ENCODE measurements at regions not wholly inside any gene's neighbourhood (a gene's known extent, or its start where the extent isn't known, plus 50 kb on each side); places are given as distances from the start of the nearest gene placed in this dataset.

- TF ChIP-seq MXI1 (IDR thresholded peaks at IDR 0.05; ENCODE audit: low read depth, low read length) (no peak), REST (IDR thresholded peaks at IDR 0.05; ENCODE audit: low read depth, low read length) (no peak), CTCF (IDR thresholded peaks at IDR 0.05) (no peak), POLR2AphosphoS5 (IDR thresholded peaks at IDR 0.05; ENCODE audit: low read depth, low read length) (no peak), MAX (IDR thresholded peaks at IDR 0.05; ENCODE audit: low read depth) (no peak), JUND (IDR thresholded peaks at IDR 0.05) (no peak), RAD21 (IDR thresholded peaks at IDR 0.05; ENCODE audit: low read length) (no peak), RCOR1 (IDR thresholded peaks at IDR 0.05; ENCODE audit: low read length) (no peak), TAF1 (IDR thresholded peaks at IDR 0.05; ENCODE audit: borderline replicate concordance, low read depth, low read length) (no peak), YY1 (IDR thresholded peaks at IDR 0.05; ENCODE audit: low read depth) (no peak), RXRA (IDR thresholded peaks at IDR 0.05; ENCODE audit: borderline replicate concordance, low read depth) (no peak)
Observed at GRCh38 chr7:131945957-131946544, 389.6 kb upstream of the PODXL start.

Measured in SK-N-SH (cell line).